IMR-90 (cell line): ENCODE measurements at regions not wholly inside any gene's neighbourhood (a gene's known extent, or its start where the extent isn't known, plus 50 kb on each side); places are given as distances from the start of the nearest gene placed in this dataset.

Experiments used
- ATAC-seq: fragments of 200-7000 bp; cut with Tn5 transposase; 2 replicates; pipeline ENCODE4 v1.9.1; 2020; ENCODE audit warnings: low read depth, mild to moderate bottlenecking, moderate library complexity
- BruUV-seq: library from RNA; stranded (reverse); fragments of 400-500 nt; replicated peaks from 2 replicates; lab custom pipeline; 2021; lab: Mats Ljungman, UMichigan
- CTCF ChIA-PET: fragments of 300-600 bp; formaldehyde crosslinking; extraction: SDS; loops from one replicate; lab custom pipeline; 2021; ENCODE audit warnings: antibody characterized with exemption; lab: Yijun Ruan, JAX
- POLR2A ChIA-PET: fragments of 300-600 bp; sonication (Branson Sonifier 250); formaldehyde crosslinking; loops from one replicate; lab custom pipeline; 2022; ENCODE audit warnings: antibody characterized with exemption; ENCODE audit not compliant: unreplicated experiment; lab: Charles Lee
- DNase-seq: peaks from one replicate; pipeline ENCODE4 v3.0.0; 2013
- H2AFZ ChIP-seq: replicated peaks from 2 replicates; pipeline ENCODE3; 2013; ENCODE audit warnings: low read length, mild to moderate bottlenecking; ENCODE audit not compliant: poor library complexity
- H2AK5ac ChIP-seq: 2 replicates; pipeline ENCODE4 v1.6.1; 2013; ENCODE audit warnings: low read depth, low read length, inconsistent platforms
- H2AK9ac ChIP-seq: replicated peaks from 2 replicates; pipeline ENCODE3; 2013; ENCODE audit warnings: mild to moderate bottlenecking, low read depth, low read length, moderate library complexity; ENCODE audit not compliant: poor library complexity
- H2BK120ac ChIP-seq: 2 replicates; pipeline ENCODE4 v1.6.1; 2013; ENCODE audit warnings: low read depth, low read length, inconsistent platforms
- H2BK15ac ChIP-seq: 3 replicates; pipeline ENCODE4 v1.6.1; 2013; ENCODE audit warnings: low read depth, low read length, inconsistent platforms
- H2BK20ac ChIP-seq: 2 replicates; pipeline ENCODE4 v1.6.1; 2013; ENCODE audit warnings: low read depth, mild to moderate bottlenecking, inconsistent platforms, low read length, moderate library complexity
- H2BK5ac ChIP-seq: 2 replicates; pipeline ENCODE4 v1.6.1; 2013; ENCODE audit warnings: mild to moderate bottlenecking, low read depth, low read length, inconsistent platforms; ENCODE audit not compliant: poor library complexity, severe bottlenecking
- H3K14ac ChIP-seq: replicated peaks from 2 replicates; pipeline ENCODE4 v1.6.1; 2013; ENCODE audit warnings: low read depth, low read length, inconsistent platforms
- H3K18ac ChIP-seq: 2 replicates; pipeline ENCODE4 v1.6.1; 2013; ENCODE audit warnings: low read depth, low read length, control low read depth
- H3K23ac ChIP-seq: 2 replicates; pipeline ENCODE4 v1.6.1; 2013; ENCODE audit warnings: low read depth, low read length, inconsistent platforms
- H3K27ac ChIP-seq: 2 replicates; pipeline ENCODE4 v1.5.1; 2013; ENCODE audit warnings: mild to moderate bottlenecking, control low read depth, low read length; ENCODE audit not compliant: insufficient read depth
- H3K27me3 ChIP-seq: 2 replicates; pipeline ENCODE4 v1.6.1; 2013; ENCODE audit warnings: low read length; ENCODE audit not compliant: control insufficient read depth, insufficient read depth
- H3K36me3 ChIP-seq: 2 replicates; pipeline ENCODE4 v1.6.1; 2013; ENCODE audit warnings: low read length, mixed read lengths; ENCODE audit not compliant: control insufficient read depth, insufficient read depth
- H3K4ac ChIP-seq: 2 replicates; pipeline ENCODE4 v1.6.1; 2013; ENCODE audit warnings: low read depth, low read length, inconsistent platforms
- H3K4me1 ChIP-seq: 2 replicates; pipeline ENCODE4 v1.6.1; 2013; ENCODE audit warnings: low read length, mixed read lengths; ENCODE audit not compliant: control insufficient read depth, insufficient read depth
- H3K4me2 ChIP-seq: 2 replicates; pipeline ENCODE4 v1.6.1; 2013; ENCODE audit warnings: low read depth, mild to moderate bottlenecking, control low read depth, low read length, moderate library complexity
- H3K4me3 ChIP-seq: 2 replicates; pipeline ENCODE4 v1.5.1; 2013; ENCODE audit warnings: low read depth, mild to moderate bottlenecking, control low read depth, low read length, moderate library complexity; ENCODE audit not compliant: insufficient read depth
- H3K56ac ChIP-seq: 2 replicates; pipeline ENCODE4 v1.6.1; 2013; ENCODE audit warnings: low read length, inconsistent platforms; ENCODE audit not compliant: insufficient read depth; ENCODE audit errors: extremely low read depth
- H3K79me1 ChIP-seq, 2 experiments: 2 replicates each; pipeline ENCODE4 v1.6.1; 2013; ENCODE audit warnings: low read length in 2 of 2, inconsistent platforms in 1 of 2, low read depth in 1 of 2
- H3K9ac ChIP-seq: 2 replicates; pipeline ENCODE4 v1.6.1; 2013; ENCODE audit warnings: low read depth, low read length, control low read depth
- H3K9me1 ChIP-seq: 2 replicates; pipeline ENCODE4 v1.6.1; 2013; ENCODE audit warnings: low read length, inconsistent platforms; ENCODE audit not compliant: insufficient read depth
- H3K9me3 ChIP-seq: 2 replicates; pipeline ENCODE4 v1.6.1; 2013; ENCODE audit warnings: low read length; ENCODE audit not compliant: control insufficient read depth, insufficient read depth
- H4K20me1 ChIP-seq: 2 replicates; pipeline ENCODE4 v1.6.1; 2013; ENCODE audit warnings: low read length, inconsistent platforms; ENCODE audit not compliant: insufficient read depth
- H4K5ac ChIP-seq: 2 replicates; pipeline ENCODE4 v1.6.1; 2013; ENCODE audit warnings: mild to moderate bottlenecking, low read depth, low read length, control low read depth
- H4K8ac ChIP-seq, 2 experiments: 2 replicates each; pipeline ENCODE4 v1.6.1; 2013; ENCODE audit warnings: low read depth in 2 of 2, low read length in 2 of 2, control low read depth in 1 of 2, inconsistent platforms in 1 of 2
- H4K91ac ChIP-seq: 2 replicates; pipeline ENCODE4 v1.6.1; 2013; ENCODE audit warnings: low read depth, low read length, inconsistent platforms; ENCODE audit not compliant: insufficient read depth
- BHLHE40 ChIP-seq: fragments of 150-350 bp; IDR thresholded peaks from 2 replicates; pipeline ENCODE4 v1.6.1; 2016; ENCODE audit warnings: mild to moderate bottlenecking, low read depth, low read length
- CHD1 ChIP-seq: IDR thresholded peaks from 2 replicates; pipeline ENCODE4 v1.6.1; 2012; ENCODE audit warnings: low read depth, low read length, improper control_type of control experiment
- FOS ChIP-seq: fragments of 150-350 bp; IDR thresholded peaks from 2 replicates; pipeline ENCODE4 v1.6.1; 2016; ENCODE audit warnings: low read depth, low read length
- MXI1 ChIP-seq: IDR thresholded peaks from 2 replicates; pipeline ENCODE4 v1.6.1; 2012; ENCODE audit warnings: low read depth, mild to moderate bottlenecking, low read length, moderate library complexity, borderline replicate concordance
- RAD21 ChIP-seq: IDR thresholded peaks from 2 replicates; pipeline ENCODE4 v1.6.1; 2012; ENCODE audit warnings: low read length, improper control_type of control experiment
- WGBS, 2 experiments: methylation state at CpG; one replicate each; pipeline versions ENCODE4 v1.1.5 to v1.1.7; 2013; ENCODE audit warnings: missing lambda C conversion rate in 2 of 2; ENCODE audit not compliant: insufficient read length in 1 of 2; ENCODE audit errors: extremely low coverage in 2 of 2; 5-methylcytosine and 5-hydroxymethylcytosine counted together
- dilution Hi-C: fragments of 300-500 bp; cut with HindIII; formaldehyde crosslinking; loops from one replicate; pipeline ENCODE4 v1.14.3; 2018; ENCODE audit warnings: low sequenced_read_pairs; ENCODE audit not compliant: unreplicated experiment
- in situ Hi-C: fragments of 300-500 bp; cut with MboI; formaldehyde crosslinking; loops from 3 replicates; pipeline ENCODE4 v1.14.3; 2019; ENCODE audit warnings: low sequenced_read_pairs, inconsistent platforms, mixed read lengths
- intact Hi-C: fragments of 100-400 bp; cut with micrococcal nuclease; formaldehyde crosslinking; loops from 2 replicates; pipeline ENCODE4 v1.10.0; 2022

DNA sequence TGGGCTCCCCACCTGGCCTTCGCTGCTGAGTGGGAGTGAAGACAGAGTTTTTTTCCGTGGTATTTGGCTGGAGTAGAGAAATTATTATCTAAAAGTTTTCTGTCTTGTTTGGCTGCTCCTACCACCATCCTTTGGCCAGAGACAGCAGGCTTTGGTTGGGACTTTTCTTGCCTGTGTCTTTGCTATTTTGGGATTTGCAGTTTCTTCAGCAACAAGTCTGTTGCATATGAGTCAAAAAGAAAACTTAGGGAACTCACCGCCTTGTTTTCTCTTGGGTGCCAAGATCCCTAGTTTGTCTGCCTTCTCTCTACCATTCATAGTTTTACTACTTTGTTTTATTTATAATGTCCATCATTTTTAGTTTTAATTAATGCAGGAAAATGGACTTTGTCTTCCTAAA lies 683.8 kb downstream of the DOK5 start:
- no peaks in the 10 kb centered on the region for H3K79me1 ChIP-seq
- no peak overlapping the region for H2BK15ac ChIP-seq
- no peak overlapping the region for H4K8ac ChIP-seq
- no peak overlapping the region for H3K4me3 ChIP-seq
- ChIA-PET POLR2A (no interaction called here), CTCF (no interaction called here)
- in situ Hi-C loops: no loop called here
- H3K56ac ChIP-seq: no peak overlapping the region
- H3K27me3 ChIP-seq: no peaks in the 10 kb centered on the region
- H3K27ac ChIP-seq: no peak overlapping the region
- H2BK120ac ChIP-seq: no peak overlapping the region
- 0 out of 2 replicates have a peak, but pooled peaks cover 6% of the 10 kb centered on the region for H3K9me3 ChIP-seq
- no peak overlapping the region for H2AK5ac ChIP-seq
- no peak overlapping the region for H2BK5ac ChIP-seq
- no peak overlapping the region for H2AK9ac ChIP-seq
- no peak overlapping the region for H3K14ac ChIP-seq
- BruUV-seq: no TSS peak
- dilution Hi-C loops: no loop called here
- no peak overlapping the region for H3K18ac ChIP-seq
- H4K5ac ChIP-seq: no peak overlapping the region
- H2AFZ ChIP-seq: no peak overlapping the region
- no peak overlapping the region for H3K4me2 ChIP-seq
- H3K9ac ChIP-seq: no peak overlapping the region
- H3K4me1 ChIP-seq: no peaks in the 10 kb centered on the region
- intact Hi-C loops: no loop called here
- H4K91ac ChIP-seq: no peak overlapping the region
- H3K36me3 ChIP-seq: no peaks in the 10 kb centered on the region
- H2BK20ac ChIP-seq: no peak overlapping the region
- H4K20me1 ChIP-seq: no peaks in the 10 kb centered on the region
- no peak overlapping the region for H3K23ac ChIP-seq
- DNase-seq (no peak), ATAC-seq (no peak)
- no peak overlapping the region for H3K4ac ChIP-seq
- TF ChIP-seq MXI1: no peak
- no peak for TF ChIP-seq RAD21
- TF ChIP-seq CHD1: no peak
- no peak for TF ChIP-seq FOS
- no peak for TF ChIP-seq BHLHE40
- H3K9me1 ChIP-seq: no peaks in the 10 kb centered on the region
- no CpG with 5 or more reads among the region's 3 CpGs for WGBS, 2 experiments
